ENCODE measurements at regions not wholly inside any gene's neighbourhood (a gene's known extent, or its start where the extent isn't known, plus 50 kb on each side); places are given as distances from the start of the nearest gene placed in this dataset.
"Not testable (repeated sequence)": the region's sequence is repeated elsewhere in the genome, so short reads cannot be mapped to it uniquely, and the experiment has no call there.

GRCh38 chr22:49462291-49462690 lies 365.4 kb downstream of the BRD1 start:
- no peaks in the 10 kb centered on the region for H3K36me3 ChIP-seq (ENCODE audit: control insufficient read depth in 1 of 2, insufficient read depth in 2 of 2, low read length in 2 of 2)
- no peaks in the 10 kb centered on the region for H3K27me3 ChIP-seq (ENCODE audit: low read depth, low read length)
- no peaks in the 10 kb centered on the region for H3K9me3 ChIP-seq (ENCODE audit: control insufficient read depth in 1 of 2, low read length in 2 of 2)
- H3K4me3 ChIP-seq (ENCODE audit: low read depth in 1 of 2, low read length in 2 of 2): no peak overlapping the region
- H3K27ac ChIP-seq (ENCODE audit: low read length): no peak overlapping the region
- H3K4me1 ChIP-seq (ENCODE audit: control insufficient read depth in 1 of 2, insufficient read depth in 2 of 2, low read length in 2 of 2): no peaks in the 10 kb centered on the region

GRCh38 chr22:49461674-49462073 lies 366.0 kb downstream of the BRD1 start:
- Histone ChIP-seq H3K27ac (ENCODE audit: low read length) (no peak overlapping the region), H3K9me3 (ENCODE audit: control insufficient read depth in 1 of 2, low read length in 2 of 2) (no peaks in the 10 kb centered on the region), H3K4me3 (ENCODE audit: low read depth in 1 of 2, low read length in 2 of 2) (no peak overlapping the region), H3K4me1 (ENCODE audit: control insufficient read depth in 1 of 2, insufficient read depth in 2 of 2, low read length in 2 of 2) (no peaks in the 10 kb centered on the region), H3K36me3 (ENCODE audit: control insufficient read depth in 1 of 2, insufficient read depth in 2 of 2, low read length in 2 of 2) (no peaks in the 10 kb centered on the region), H3K27me3 (ENCODE audit: low read depth, low read length) (no peaks in the 10 kb centered on the region)

- H3K27ac ChIP-seq (ENCODE audit: low read length): no peak overlapping the region
- no peaks in the 10 kb centered on the region for H3K36me3 ChIP-seq (ENCODE audit: control insufficient read depth in 1 of 2, insufficient read depth in 2 of 2, low read length in 2 of 2)
These were observed 366.9 kb downstream of the BRD1 start for GRCh38 chr22:49460592-49461281.

GRCh38 chr22:49460091-49460490 lies 367.6 kb downstream of the BRD1 start:
- Histone ChIP-seq H3K27ac (ENCODE audit: low read length) (no peak overlapping the region), H3K27me3 (ENCODE audit: low read depth, low read length) (no peaks in the 10 kb centered on the region), H3K4me1 (ENCODE audit: control insufficient read depth in 1 of 2, insufficient read depth in 2 of 2, low read length in 2 of 2) (no peaks in the 10 kb centered on the region), H3K36me3 (ENCODE audit: control insufficient read depth in 1 of 2, insufficient read depth in 2 of 2, low read length in 2 of 2) (no peaks in the 10 kb centered on the region), H3K9me3 (ENCODE audit: control insufficient read depth in 1 of 2, low read length in 2 of 2) (no peaks in the 10 kb centered on the region), H3K4me3 (ENCODE audit: low read depth in 1 of 2, low read length in 2 of 2) (no peak overlapping the region)

More at GRCh38 chr22:49460592-49461281, 366.9 kb downstream of the BRD1 start:
- Histone ChIP-seq H3K4me1 (ENCODE audit: control insufficient read depth in 1 of 2, insufficient read depth in 2 of 2, low read length in 2 of 2) (no peaks in the 10 kb centered on the region), H3K9me3 (ENCODE audit: control insufficient read depth in 1 of 2, low read length in 2 of 2) (no peaks in the 10 kb centered on the region), H3K4me3 (ENCODE audit: low read depth in 1 of 2, low read length in 2 of 2) (no peak overlapping the region), H3K27me3 (ENCODE audit: low read depth, low read length) (no peaks in the 10 kb centered on the region)

GRCh38 chr22:49458708-49459099 lies 369.0 kb downstream of the BRD1 start:
- H3K4me1 ChIP-seq (ENCODE audit: control insufficient read depth in 1 of 2, insufficient read depth in 2 of 2, low read length in 2 of 2): no peaks in the 10 kb centered on the region

GRCh38 chr22:49457946-49458707 lies 369.5 kb downstream of the BRD1 start:
- H3K4me1 ChIP-seq (ENCODE audit: control insufficient read depth in 1 of 2, insufficient read depth in 2 of 2, low read length in 2 of 2): no peaks in the 10 kb centered on the region
- no peaks in the 10 kb centered on the region for H3K27me3 ChIP-seq (ENCODE audit: low read depth, low read length)
- no peaks in the 10 kb centered on the region for H3K9me3 ChIP-seq (ENCODE audit: control insufficient read depth in 1 of 2, low read length in 2 of 2)
- no peaks in the 10 kb centered on the region for H3K36me3 ChIP-seq (ENCODE audit: control insufficient read depth in 1 of 2, insufficient read depth in 2 of 2, low read length in 2 of 2)
- H3K4me3 ChIP-seq (ENCODE audit: low read depth in 1 of 2, low read length in 2 of 2): no peak overlapping the region
- no peak overlapping the region for H3K27ac ChIP-seq (ENCODE audit: low read length)

More at GRCh38 chr22:49458708-49459099, 369.0 kb downstream of the BRD1 start:
- Histone ChIP-seq H3K4me3 (ENCODE audit: low read depth in 1 of 2, low read length in 2 of 2) (no peak overlapping the region), H3K27me3 (ENCODE audit: low read depth, low read length) (no peaks in the 10 kb centered on the region), H3K36me3 (ENCODE audit: control insufficient read depth in 1 of 2, insufficient read depth in 2 of 2, low read length in 2 of 2) (no peaks in the 10 kb centered on the region), H3K27ac (ENCODE audit: low read length) (no peak overlapping the region), H3K9me3 (ENCODE audit: control insufficient read depth in 1 of 2, low read length in 2 of 2) (no peaks in the 10 kb centered on the region)

- H3K27me3 ChIP-seq (ENCODE audit: low read depth, low read length): no peaks in the 10 kb centered on the region
- H3K9me3 ChIP-seq (ENCODE audit: control insufficient read depth in 1 of 2, low read length in 2 of 2): no peaks in the 10 kb centered on the region
- H3K36me3 ChIP-seq (ENCODE audit: control insufficient read depth in 1 of 2, insufficient read depth in 2 of 2, low read length in 2 of 2): no peaks in the 10 kb centered on the region
- no peaks in the 10 kb centered on the region for H3K4me1 ChIP-seq (ENCODE audit: control insufficient read depth in 1 of 2, insufficient read depth in 2 of 2, low read length in 2 of 2)
- H3K27ac ChIP-seq (ENCODE audit: low read length): no peak overlapping the region
- H3K4me3 ChIP-seq (ENCODE audit: low read depth in 1 of 2, low read length in 2 of 2): no peak overlapping the region
These were observed 370.5 kb downstream of the BRD1 start for GRCh38 chr22:49457146-49457545.

- Histone ChIP-seq H3K36me3 (ENCODE audit: control insufficient read depth in 1 of 2, insufficient read depth in 2 of 2, low read length in 2 of 2) (no peaks in the 10 kb centered on the region), H3K4me3 (ENCODE audit: low read depth in 1 of 2, low read length in 2 of 2) (no peak overlapping the region), H3K9me3 (ENCODE audit: control insufficient read depth in 1 of 2, low read length in 2 of 2) (no peaks in the 10 kb centered on the region), H3K27ac (ENCODE audit: low read length) (no peak overlapping the region), H3K4me1 (ENCODE audit: control insufficient read depth in 1 of 2, insufficient read depth in 2 of 2, low read length in 2 of 2) (no peaks in the 10 kb centered on the region), H3K27me3 (ENCODE audit: low read depth, low read length) (peaks cover 5% of the 10 kb centered on the region)
These were observed 372.1 kb downstream of the BRD1 start for GRCh38 chr22:49455595-49455994.

- no peaks in the 10 kb centered on the region for H3K4me1 ChIP-seq (ENCODE audit: control insufficient read depth in 1 of 2, insufficient read depth in 2 of 2, low read length in 2 of 2)
- no peak overlapping the region for H3K27ac ChIP-seq (ENCODE audit: low read length)
- no peaks in the 10 kb centered on the region for H3K36me3 ChIP-seq (ENCODE audit: control insufficient read depth in 1 of 2, insufficient read depth in 2 of 2, low read length in 2 of 2)
- no peak overlapping the region for H3K4me3 ChIP-seq (ENCODE audit: low read depth in 1 of 2, low read length in 2 of 2)
- H3K9me3 ChIP-seq (ENCODE audit: control insufficient read depth in 1 of 2, low read length in 2 of 2): no peaks in the 10 kb centered on the region
- peaks cover 8% of the 10 kb centered on the region for H3K27me3 ChIP-seq (ENCODE audit: low read depth, low read length)
These were observed 372.9 kb downstream of the BRD1 start for GRCh38 chr22:49454726-49455125.

- no peaks in the 10 kb centered on the region for H3K9me3 ChIP-seq (ENCODE audit: control insufficient read depth in 1 of 2, low read length in 2 of 2)
- no peak overlapping the region for H3K27ac ChIP-seq (ENCODE audit: low read length)
- no peak overlapping the region for H3K4me3 ChIP-seq (ENCODE audit: low read depth in 1 of 2, low read length in 2 of 2)
- no peaks in the 10 kb centered on the region for H3K4me1 ChIP-seq (ENCODE audit: control insufficient read depth in 1 of 2, insufficient read depth in 2 of 2, low read length in 2 of 2)
- peaks cover 13% of the 10 kb centered on the region for H3K27me3 ChIP-seq (ENCODE audit: low read depth, low read length)
- no peaks in the 10 kb centered on the region for H3K36me3 ChIP-seq (ENCODE audit: control insufficient read depth in 1 of 2, insufficient read depth in 2 of 2, low read length in 2 of 2)
These were observed 373.9 kb downstream of the BRD1 start for GRCh38 chr22:49453771-49454170.

GRCh38 chr22:49453019-49453418 lies 374.7 kb downstream of the BRD1 start:
- not testable (repeated sequence) for H3K4me1 ChIP-seq (ENCODE audit: control insufficient read depth in 1 of 2, insufficient read depth in 2 of 2, low read length in 2 of 2); H3K4me3 ChIP-seq (ENCODE audit: low read depth in 1 of 2, low read length in 2 of 2); H3K9me3 ChIP-seq (ENCODE audit: control insufficient read depth in 1 of 2, low read length in 2 of 2); H3K27ac ChIP-seq (ENCODE audit: low read length); H3K36me3 ChIP-seq (ENCODE audit: control insufficient read depth in 1 of 2, insufficient read depth in 2 of 2, low read length in 2 of 2)
- peaks cover 19% of the 10 kb centered on the region for H3K27me3 ChIP-seq (ENCODE audit: low read depth, low read length)

Measured in muscle layer of duodenum (tissue), 2 donors.